ENCODE measurements at regions not wholly inside any gene's neighbourhood (a gene's known extent, or its start where the extent isn't known, plus 50 kb on each side); places are given as distances from the start of the nearest gene placed in this dataset.

GRCh38 chr14:22096514-22096895, 422.9 kb upstream of the OR4E1 start:
- Histone ChIP-seq H3K27ac (peak overlapping the region in 3 of 8 donors; percentile 4 to 42 (median 5)), H3K4me3 (peak overlapping the region in 1 of 8 donors; percentile 32), H3K9me3 (no peaks in the 10 kb centered on the region), H3K4me1 (peaks cover 0 to 8% (median 0%) of the 10 kb centered on the region in 6 donors), H3K36me3 (no peaks in the 10 kb centered on the region), H3K27me3 (replicated peaks in 1 of 7) (no peaks in the 10 kb centered on the region)
- no peak for DNase-seq
- WGBS, 5 donors: 40 to 68% (median 41%) methylated on average over 4 of the region's 4 CpGs
- TF ChIP-seq POLR2A (IDR thresholded peaks at IDR 0.05): no peak
- TF ChIP-seq POLR2AphosphoS5 (IDR thresholded peaks at IDR 0.05): no peak
- no peak for TF ChIP-seq CTCF (IDR thresholded peaks at IDR 0.05 in 8 of 11, conservative IDR thresholded peaks at IDR 0.05 in 3 of 11)
- intact Hi-C loops (cut with DNase I; ENCODE audit: low total_unique reads): no loop called here

GRCh38 chr14:22095860-22096513, 422.4 kb upstream of the OR4E1 start:
- intact Hi-C loops (cut with DNase I; ENCODE audit: low total_unique reads): no loop called here
- WGBS, 5 donors: 44 to 57% (median 53%) methylated on average over 4 of the region's 4 CpGs
- no peak for DNase-seq
- no peaks in the 10 kb centered on the region for H3K36me3 ChIP-seq
- H3K4me1 ChIP-seq: peaks cover 0 to 8% (median 0%) of the 10 kb centered on the region in 6 donors
- no peak for TF ChIP-seq POLR2A (IDR thresholded peaks at IDR 0.05)
- TF ChIP-seq POLR2AphosphoS5 (IDR thresholded peaks at IDR 0.05): peak in 1 of 3 donors; percentile 28
- H3K9me3 ChIP-seq: no peaks in the 10 kb centered on the region
- H3K27me3 ChIP-seq (replicated peaks in 1 of 7): no peaks in the 10 kb centered on the region
- H3K4me3 ChIP-seq: peak overlapping the region in 1 of 8 donors; percentile 32
- H3K27ac ChIP-seq: peak overlapping the region in 3 of 8 donors; percentile 4 to 42 (median 5)

GRCh38 chr14:22089940-22090339, 416.3 kb upstream of the OR4E1 start:
- H3K4me3 ChIP-seq: no peak overlapping the region
- intact Hi-C loops (cut with DNase I; ENCODE audit: low total_unique reads): no loop called here

GRCh38 chr14:22088614-22089342, 415.2 kb upstream of the OR4E1 start:
- 68 to 90% (median 82%) methylated on average over 2 of the region's 2 CpGs for WGBS, 5 donors
- no peak for TF ChIP-seq POLR2A (IDR thresholded peaks at IDR 0.05)
- TF ChIP-seq CTCF (IDR thresholded peaks at IDR 0.05 in 8 of 11, conservative IDR thresholded peaks at IDR 0.05 in 3 of 11): no peak
- no peak for TF ChIP-seq POLR2AphosphoS5 (IDR thresholded peaks at IDR 0.05)
- no peaks in the 10 kb centered on the region for H3K36me3 ChIP-seq

More at GRCh38 chr14:22089940-22090339, 416.3 kb upstream of the OR4E1 start:
- no peaks in the 10 kb centered on the region for H3K36me3 ChIP-seq
- H3K4me1 ChIP-seq: no peaks in the 10 kb centered on the region
- TF ChIP-seq CTCF (IDR thresholded peaks at IDR 0.05 in 8 of 11, conservative IDR thresholded peaks at IDR 0.05 in 3 of 11): no peak
- no peak for TF ChIP-seq POLR2A (IDR thresholded peaks at IDR 0.05)
- TF ChIP-seq POLR2AphosphoS5 (IDR thresholded peaks at IDR 0.05): no peak
- H3K9me3 ChIP-seq: no peaks in the 10 kb centered on the region
- DNase-seq: no peak
- 73 to 83% (median 77%) methylated on average over 2 of the region's 2 CpGs for WGBS, 5 donors
- no peaks in the 10 kb centered on the region for H3K27me3 ChIP-seq (replicated peaks in 1 of 7)
- H3K27ac ChIP-seq: no peak overlapping the region

More at GRCh38 chr14:22088614-22089342, 415.2 kb upstream of the OR4E1 start:
- Histone ChIP-seq H3K27me3 (replicated peaks in 1 of 7) (peaks cover 0 to 6% (median 0%) of the 10 kb centered on the region in 7 donors), H3K4me3 (no peak overlapping the region), H3K4me1 (no peaks in the 10 kb centered on the region), H3K9me3 (no peaks in the 10 kb centered on the region), H3K27ac (no peak overlapping the region)
- DNase-seq: no peak
- intact Hi-C loops (cut with DNase I; ENCODE audit: low total_unique reads): no loop called here
